H1 (cell line): ENCODE measurements at regions not wholly inside any gene's neighbourhood (a gene's known extent, or its start where the extent isn't known, plus 50 kb on each side); places are given as distances from the start of the nearest gene placed in this dataset.

Experiments used
- CBX8 ChIP-seq: fragments of 300-800, 300-1000 bp; sonication (generic); IDR thresholded peaks from 2 replicates; pipeline ENCODE4 v1.7.1; 2016; ENCODE audit warnings: low read depth, low read length, borderline replicate concordance
- CHD1 ChIP-seq: IDR thresholded peaks from 2 replicates; pipeline ENCODE4 v1.6.1; 2012; ENCODE audit warnings: low read depth, low read length, improper control_type of control experiment
- E2F6 ChIP-seq: IDR thresholded peaks from 2 replicates; pipeline ENCODE4 v1.6.1; 2012; ENCODE audit warnings: inconsistent platforms
- EGR1 ChIP-seq: IDR thresholded peaks from 2 replicates; pipeline ENCODE4 v1.6.1; 2011; ENCODE audit warnings: low read depth, low read length, borderline replicate concordance
- GABPA ChIP-seq: IDR thresholded peaks from 2 replicates; pipeline ENCODE4 v1.6.1; 2011; ENCODE audit warnings: mild to moderate bottlenecking, low read length, moderate library complexity, borderline replicate concordance; ENCODE audit not compliant: insufficient read depth
- HDAC6 ChIP-seq: IDR thresholded peaks from one replicate; pipeline ENCODE4 v1.7.1; 2012; ENCODE audit warnings: low read depth, mild to moderate bottlenecking, inconsistent platforms, low read length, moderate library complexity
- SIRT6 ChIP-seq: IDR thresholded peaks from one replicate; pipeline ENCODE4 v1.7.1; 2012; ENCODE audit warnings: low read length, inconsistent platforms
- SP2 ChIP-seq: IDR thresholded peaks from 2 replicates; pipeline ENCODE4 v1.6.1; 2012; ENCODE audit warnings: mild to moderate bottlenecking, low read length, inconsistent platforms
- TAF1 ChIP-seq: IDR thresholded peaks from 2 replicates; pipeline ENCODE4 v1.6.1; 2011; ENCODE audit warnings: mild to moderate bottlenecking, low read depth, low read length
- TBP ChIP-seq: IDR thresholded peaks from 2 replicates; pipeline ENCODE4 v1.6.1; 2011; ENCODE audit warnings: low read depth, low read length, improper control_type of control experiment
- TEAD4 ChIP-seq: IDR thresholded peaks from 2 replicates; pipeline ENCODE4 v1.6.1; 2012; ENCODE audit warnings: low read depth, low read length, inconsistent platforms, mixed read lengths
- YY1 ChIP-seq: IDR thresholded peaks from 2 replicates; pipeline ENCODE4 v1.6.1; 2011; ENCODE audit warnings: low read depth, mild to moderate bottlenecking, low read length
- TF ChIP-seq, protein P1 (sequence below): fragments of 300-600 bp; sonication (generic); IDR thresholded peaks from 2 replicates; pipeline ENCODE4 v1.7.1; 2012; ENCODE audit warnings: low read length, moderate library complexity, mild to moderate bottlenecking, inconsistent platforms; ENCODE audit not compliant: insufficient replicate concordance

GRCh38 chr1:168980180-168980579 lies 126.3 kb upstream of the ATP1B1 start (continued):
- TF ChIP-seq, protein P1, sequence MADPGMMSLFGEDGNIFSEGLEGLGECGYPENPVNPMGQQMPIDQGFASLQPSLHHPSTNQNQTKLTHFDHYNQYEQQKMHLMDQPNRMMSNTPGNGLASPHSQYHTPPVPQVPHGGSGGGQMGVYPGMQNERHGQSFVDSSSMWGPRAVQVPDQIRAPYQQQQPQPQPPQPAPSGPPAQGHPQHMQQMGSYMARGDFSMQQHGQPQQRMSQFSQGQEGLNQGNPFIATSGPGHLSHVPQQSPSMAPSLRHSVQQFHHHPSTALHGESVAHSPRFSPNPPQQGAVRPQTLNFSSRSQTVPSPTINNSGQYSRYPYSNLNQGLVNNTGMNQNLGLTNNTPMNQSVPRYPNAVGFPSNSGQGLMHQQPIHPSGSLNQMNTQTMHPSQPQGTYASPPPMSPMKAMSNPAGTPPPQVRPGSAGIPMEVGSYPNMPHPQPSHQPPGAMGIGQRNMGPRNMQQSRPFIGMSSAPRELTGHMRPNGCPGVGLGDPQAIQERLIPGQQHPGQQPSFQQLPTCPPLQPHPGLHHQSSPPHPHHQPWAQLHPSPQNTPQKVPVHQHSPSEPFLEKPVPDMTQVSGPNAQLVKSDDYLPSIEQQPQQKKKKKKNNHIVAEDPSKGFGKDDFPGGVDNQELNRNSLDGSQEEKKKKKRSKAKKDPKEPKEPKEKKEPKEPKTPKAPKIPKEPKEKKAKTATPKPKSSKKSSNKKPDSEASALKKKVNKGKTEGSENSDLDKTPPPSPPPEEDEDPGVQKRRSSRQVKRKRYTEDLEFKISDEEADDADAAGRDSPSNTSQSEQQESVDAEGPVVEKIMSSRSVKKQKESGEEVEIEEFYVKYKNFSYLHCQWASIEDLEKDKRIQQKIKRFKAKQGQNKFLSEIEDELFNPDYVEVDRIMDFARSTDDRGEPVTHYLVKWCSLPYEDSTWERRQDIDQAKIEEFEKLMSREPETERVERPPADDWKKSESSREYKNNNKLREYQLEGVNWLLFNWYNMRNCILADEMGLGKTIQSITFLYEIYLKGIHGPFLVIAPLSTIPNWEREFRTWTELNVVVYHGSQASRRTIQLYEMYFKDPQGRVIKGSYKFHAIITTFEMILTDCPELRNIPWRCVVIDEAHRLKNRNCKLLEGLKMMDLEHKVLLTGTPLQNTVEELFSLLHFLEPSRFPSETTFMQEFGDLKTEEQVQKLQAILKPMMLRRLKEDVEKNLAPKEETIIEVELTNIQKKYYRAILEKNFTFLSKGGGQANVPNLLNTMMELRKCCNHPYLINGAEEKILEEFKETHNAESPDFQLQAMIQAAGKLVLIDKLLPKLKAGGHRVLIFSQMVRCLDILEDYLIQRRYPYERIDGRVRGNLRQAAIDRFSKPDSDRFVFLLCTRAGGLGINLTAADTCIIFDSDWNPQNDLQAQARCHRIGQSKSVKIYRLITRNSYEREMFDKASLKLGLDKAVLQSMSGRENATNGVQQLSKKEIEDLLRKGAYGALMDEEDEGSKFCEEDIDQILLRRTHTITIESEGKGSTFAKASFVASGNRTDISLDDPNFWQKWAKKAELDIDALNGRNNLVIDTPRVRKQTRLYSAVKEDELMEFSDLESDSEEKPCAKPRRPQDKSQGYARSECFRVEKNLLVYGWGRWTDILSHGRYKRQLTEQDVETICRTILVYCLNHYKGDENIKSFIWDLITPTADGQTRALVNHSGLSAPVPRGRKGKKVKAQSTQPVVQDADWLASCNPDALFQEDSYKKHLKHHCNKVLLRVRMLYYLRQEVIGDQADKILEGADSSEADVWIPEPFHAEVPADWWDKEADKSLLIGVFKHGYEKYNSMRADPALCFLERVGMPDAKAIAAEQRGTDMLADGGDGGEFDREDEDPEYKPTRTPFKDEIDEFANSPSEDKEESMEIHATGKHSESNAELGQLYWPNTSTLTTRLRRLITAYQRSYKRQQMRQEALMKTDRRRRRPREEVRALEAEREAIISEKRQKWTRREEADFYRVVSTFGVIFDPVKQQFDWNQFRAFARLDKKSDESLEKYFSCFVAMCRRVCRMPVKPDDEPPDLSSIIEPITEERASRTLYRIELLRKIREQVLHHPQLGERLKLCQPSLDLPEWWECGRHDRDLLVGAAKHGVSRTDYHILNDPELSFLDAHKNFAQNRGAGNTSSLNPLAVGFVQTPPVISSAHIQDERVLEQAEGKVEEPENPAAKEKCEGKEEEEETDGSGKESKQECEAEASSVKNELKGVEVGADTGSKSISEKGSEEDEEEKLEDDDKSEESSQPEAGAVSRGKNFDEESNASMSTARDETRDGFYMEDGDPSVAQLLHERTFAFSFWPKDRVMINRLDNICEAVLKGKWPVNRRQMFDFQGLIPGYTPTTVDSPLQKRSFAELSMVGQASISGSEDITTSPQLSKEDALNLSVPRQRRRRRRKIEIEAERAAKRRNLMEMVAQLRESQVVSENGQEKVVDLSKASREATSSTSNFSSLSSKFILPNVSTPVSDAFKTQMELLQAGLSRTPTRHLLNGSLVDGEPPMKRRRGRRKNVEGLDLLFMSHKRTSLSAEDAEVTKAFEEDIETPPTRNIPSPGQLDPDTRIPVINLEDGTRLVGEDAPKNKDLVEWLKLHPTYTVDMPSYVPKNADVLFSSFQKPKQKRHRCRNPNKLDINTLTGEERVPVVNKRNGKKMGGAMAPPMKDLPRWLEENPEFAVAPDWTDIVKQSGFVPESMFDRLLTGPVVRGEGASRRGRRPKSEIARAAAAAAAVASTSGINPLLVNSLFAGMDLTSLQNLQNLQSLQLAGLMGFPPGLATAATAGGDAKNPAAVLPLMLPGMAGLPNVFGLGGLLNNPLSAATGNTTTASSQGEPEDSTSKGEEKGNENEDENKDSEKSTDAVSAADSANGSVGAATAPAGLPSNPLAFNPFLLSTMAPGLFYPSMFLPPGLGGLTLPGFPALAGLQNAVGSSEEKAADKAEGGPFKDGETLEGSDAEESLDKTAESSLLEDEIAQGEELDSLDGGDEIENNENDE, result no peak
- TF ChIP-seq YY1 (no peak), CBX8 (no peak), E2F6 (no peak), TAF1 (no peak), EGR1 (no peak), SIRT6 (no peak), GABPA (no peak), SP2 (no peak), CHD1 (no peak), TEAD4 (no peak), TBP (no peak), HDAC6 (no peak)
